K562 (cell line): ENCODE measurements at regions not wholly inside any gene's neighbourhood (a gene's known extent, or its start where the extent isn't known, plus 50 kb on each side); places are given as distances from the start of the nearest gene placed in this dataset.

Experiments
- ATF7 ChIP-seq: fragments of 450-650 bp; IDR thresholded peaks from 2 replicates; pipeline ENCODE4 v1.7.1; 2014; ENCODE audit warnings: mild to moderate bottlenecking, moderate library complexity
- CTCF ChIP-seq, 3 experiments: IDR thresholded peaks in 2 of 3; conservative IDR thresholded peaks in 1 of 3; 2 replicates each; pipeline ENCODE4 v1.5.1; 2011 to 2012; ENCODE audit warnings: low read length in 3 of 3, mild to moderate bottlenecking in 3 of 3, control low read depth in 2 of 3, improper control_type of control experiment in 1 of 3, inconsistent platforms in 1 of 3, low read depth in 1 of 3, mixed read lengths in 1 of 3, moderate library complexity in 1 of 3; ENCODE audit not compliant: insufficient read depth in 2 of 3
- EGR1 ChIP-seq: fragments of 450-650 bp; conservative IDR thresholded peaks from 2 replicates; pipeline ENCODE4 v1.6.1; 2017; ENCODE audit warnings: mild to moderate bottlenecking
- ETV5 ChIP-seq: sonication (generic); formaldehyde crosslinking; IDR thresholded peaks from 2 replicates; pipeline ENCODE4 v1.4.0; 2020; ENCODE audit warnings: low read depth, mild to moderate bottlenecking, missing genetic modification reagents
- GMEB1 ChIP-seq: fragments of 250-450 bp; sonication (Bioruptor Pico); IDR thresholded peaks from 2 replicates; pipeline ENCODE4 v1.4.0; 2020; ENCODE audit warnings: mild to moderate bottlenecking
- NKRF ChIP-seq: fragments of 450-650 bp; IDR thresholded peaks from 2 replicates; pipeline ENCODE4 v1.6.1; 2016; ENCODE audit warnings: borderline replicate concordance
- NR2F6 ChIP-seq: fragments of 450-650 bp; formaldehyde crosslinking; IDR thresholded peaks from 2 replicates; pipeline ENCODE4 v1.4.0; 2020; ENCODE audit warnings: mild to moderate bottlenecking
- PML ChIP-seq: IDR thresholded peaks from 2 replicates; pipeline ENCODE4 v1.6.1; 2012; ENCODE audit warnings: low read length, inconsistent platforms
- POLR2A ChIP-seq: fragments of 450-650 bp; conservative IDR thresholded peaks from 2 replicates; pipeline ENCODE4 v1.6.1; 2016
- POLR2AphosphoS5 ChIP-seq: IDR thresholded peaks from 2 replicates; pipeline ENCODE4 v1.6.1; 2011; ENCODE audit warnings: mild to moderate bottlenecking, low read depth, low read length, moderate library complexity; ENCODE audit not compliant: control insufficient read depth, insufficient read depth
- PURB ChIP-seq: sonication (generic); formaldehyde crosslinking; IDR thresholded peaks from 2 replicates; pipeline ENCODE4 v1.9.0; 2021; ENCODE audit warnings: low read depth, mild to moderate bottlenecking, missing genetic modification reagents
- SMARCB1 ChIP-seq: IDR thresholded peaks from 2 replicates; pipeline ENCODE4 v1.6.1; 2011; ENCODE audit warnings: improper control_type of control experiment, low read depth; ENCODE audit not compliant: insufficient read length
- SUPT5H ChIP-seq: fragments of 450-650 bp; IDR thresholded peaks from 2 replicates; pipeline ENCODE4 v1.6.1; 2016

- no peak for TF ChIP-seq CTCF (IDR thresholded peaks at IDR 0.05 in 2 of 3, conservative IDR thresholded peaks at IDR 0.05 in 1 of 3; ENCODE audit: insufficient read depth in 2 of 3, low read depth in 1 of 3, low read length in 3 of 3)
- TF ChIP-seq PURB (CRISPR knock-in tag) = no peak
- TF ChIP-seq NKRF = no peak
- TF ChIP-seq ETV5 (CRISPR knock-in tag) = no peak
- no peak for TF ChIP-seq NR2F6 (CRISPR knock-in tag)
- TF ChIP-seq PML = no peak
- no peak for TF ChIP-seq GMEB1
- no peak for TF ChIP-seq POLR2AphosphoS5
- no peak for TF ChIP-seq POLR2A
- TF ChIP-seq EGR1 = no peak
- TF ChIP-seq ATF7 = no peak
- TF ChIP-seq SMARCB1 = no peak
- no peak for TF ChIP-seq SUPT5H
Measured at GRCh38 chr7:67445728-67446127, 449.1 kb downstream of the TYW1 start.
